Fibroblast of villous mesenchyme (primary cell): ENCODE measurements at regions not wholly inside any gene's neighbourhood (a gene's known extent, or its start where the extent isn't known, plus 50 kb on each side); places are given as distances from the start of the nearest gene placed in this dataset.

Source experiments
- DNase-seq: peaks from one replicate; pipeline ENCODE4 v3.0.0-alpha.2; 2010; ENCODE audit warnings: low read depth
- H3K4me3 ChIP-seq: 2 replicates; pipeline ENCODE4 v1.5.1; 2011; ENCODE audit warnings: low read depth, mild to moderate bottlenecking, low read length
- TF ChIP-seq, protein P1 (sequence below): IDR thresholded peaks from 2 replicates; pipeline ENCODE4 v1.5.1; 2012; ENCODE audit warnings: low read depth, mild to moderate bottlenecking, low read length; ENCODE audit not compliant: insufficient read depth

DNA sequence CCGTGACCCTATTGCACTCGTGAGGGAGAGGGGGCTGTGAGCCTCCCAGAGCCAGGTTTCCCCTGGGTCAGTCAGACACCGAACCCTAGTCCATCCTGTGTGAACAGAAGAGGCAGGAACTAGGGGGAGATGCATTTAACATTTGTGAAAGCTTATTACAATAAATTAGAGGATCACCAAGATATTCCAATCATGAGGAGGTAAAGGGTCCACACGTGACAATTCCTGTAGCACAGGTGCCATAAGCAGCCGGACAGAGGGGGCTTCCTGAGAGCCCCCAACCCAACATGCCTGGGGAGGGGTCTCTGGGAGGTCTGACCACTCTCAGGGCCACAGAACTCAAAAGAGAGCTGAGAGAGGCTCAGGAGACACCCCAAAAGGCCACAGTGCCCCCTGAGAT lies 93.3 kb downstream of the KCNF1 start:
- no peak overlapping the region for H3K4me3 ChIP-seq
- TF ChIP-seq, protein P1, sequence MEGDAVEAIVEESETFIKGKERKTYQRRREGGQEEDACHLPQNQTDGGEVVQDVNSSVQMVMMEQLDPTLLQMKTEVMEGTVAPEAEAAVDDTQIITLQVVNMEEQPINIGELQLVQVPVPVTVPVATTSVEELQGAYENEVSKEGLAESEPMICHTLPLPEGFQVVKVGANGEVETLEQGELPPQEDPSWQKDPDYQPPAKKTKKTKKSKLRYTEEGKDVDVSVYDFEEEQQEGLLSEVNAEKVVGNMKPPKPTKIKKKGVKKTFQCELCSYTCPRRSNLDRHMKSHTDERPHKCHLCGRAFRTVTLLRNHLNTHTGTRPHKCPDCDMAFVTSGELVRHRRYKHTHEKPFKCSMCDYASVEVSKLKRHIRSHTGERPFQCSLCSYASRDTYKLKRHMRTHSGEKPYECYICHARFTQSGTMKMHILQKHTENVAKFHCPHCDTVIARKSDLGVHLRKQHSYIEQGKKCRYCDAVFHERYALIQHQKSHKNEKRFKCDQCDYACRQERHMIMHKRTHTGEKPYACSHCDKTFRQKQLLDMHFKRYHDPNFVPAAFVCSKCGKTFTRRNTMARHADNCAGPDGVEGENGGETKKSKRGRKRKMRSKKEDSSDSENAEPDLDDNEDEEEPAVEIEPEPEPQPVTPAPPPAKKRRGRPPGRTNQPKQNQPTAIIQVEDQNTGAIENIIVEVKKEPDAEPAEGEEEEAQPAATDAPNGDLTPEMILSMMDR: no peak
- DNase-seq: no peak

DNA sequence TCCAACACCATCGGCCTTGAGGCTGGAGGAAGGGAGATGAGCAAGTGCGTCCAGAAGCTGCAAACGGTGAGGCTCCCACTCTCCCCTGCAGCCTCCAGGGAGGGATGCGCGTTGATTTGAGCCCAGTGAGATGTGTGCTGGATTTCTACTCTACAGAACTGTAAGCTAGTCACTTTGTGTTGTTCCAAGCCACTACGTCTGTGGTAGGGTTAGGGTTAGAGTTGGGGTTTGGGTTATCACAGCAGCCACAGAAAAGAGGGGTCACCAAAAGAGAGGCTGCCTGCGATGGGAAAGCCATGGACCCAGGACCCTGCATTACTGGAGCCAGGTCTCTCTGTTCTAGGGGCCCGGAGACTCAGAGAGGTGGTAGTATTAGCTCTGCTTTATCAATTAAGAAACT lies 94.5 kb downstream of the KCNF1 start:
- no peak for DNase-seq
- H3K4me3 ChIP-seq: no peak overlapping the region
- TF ChIP-seq, protein P1: no peak

GRCh38 chr2:11007331-11008264 lies 95.9 kb downstream of the KCNF1 start:
- DNase-seq: no peak
- TF ChIP-seq, protein P1: no peak
- no peak overlapping the region for H3K4me3 ChIP-seq

GRCh38 chr2:11008773-11009172 lies 97.0 kb downstream of the KCNF1 start:
- no peak for DNase-seq
- H3K4me3 ChIP-seq: no peak overlapping the region
- TF ChIP-seq, protein P1: no peak

- DNase-seq: no peak
- TF ChIP-seq, protein P1: no peak
- H3K4me3 ChIP-seq: no peak overlapping the region
Observed at GRCh38 chr2:11009176-11009575, 97.4 kb downstream of the KCNF1 start.

GRCh38 chr2:11009891-11010290 lies 98.2 kb downstream of the KCNF1 start:
- H3K4me3 ChIP-seq: no peak overlapping the region
- TF ChIP-seq, protein P1: no peak
- DNase-seq: no peak
